HEK293 (cell line): ENCODE measurements at regions not wholly inside any gene's neighbourhood (a gene's known extent, or its start where the extent isn't known, plus 50 kb on each side); places are given as distances from the start of the nearest gene placed in this dataset.

Experiments
- CTCF ChIA-PET: fragments of 350-600 bp; formaldehyde crosslinking; extraction: SDS; loops from one replicate; lab custom pipeline; 2021; ENCODE audit warnings: antibody characterized with exemption; lab: Yijun Ruan, JAX
- POLR2A ChIA-PET: fragments of 300-600 bp; formaldehyde crosslinking; extraction: SDS; loops from one replicate; lab custom pipeline; 2020; ENCODE audit warnings: antibody characterized with exemption, inconsistent platforms; lab: Yijun Ruan, JAX
- H3K27ac ChIP-seq: fragments of 200-500 bp; sonication (Bioruptor generic); 2 replicates; pipeline ENCODE4 v1.5.1; 2014; ENCODE audit warnings: low read depth, low read length, control low read depth, inconsistent platforms; ENCODE audit errors: extremely low read depth
- H3K36me3 ChIP-seq, 2 experiments: fragments of 200-500 bp in 1 of 2; sonication (Bioruptor generic) in 1 of 2; 1 replicate in 1 of 2; 2 replicates in 1 of 2; pipeline ENCODE4 v1.5.1; 2014 to 2017; ENCODE audit warnings: inconsistent platforms in 2 of 2, low read length in 2 of 2; ENCODE audit not compliant: control insufficient read depth in 2 of 2, insufficient read depth in 1 of 2
- H3K4me1 ChIP-seq: fragments of 200-500 bp; sonication (Bioruptor generic); 2 replicates; pipeline ENCODE4 v1.5.1; 2014; ENCODE audit warnings: mild to moderate bottlenecking, low read length, inconsistent platforms; ENCODE audit not compliant: control insufficient read depth, insufficient read depth
- H3K4me3 ChIP-seq: 2 replicates; pipeline ENCODE4 v1.5.1; 2011; ENCODE audit warnings: low read depth, mild to moderate bottlenecking, control low read depth, low read length, moderate library complexity
- H3K9me3 ChIP-seq: fragments of 200-500 bp; sonication (Bioruptor generic); 2 replicates; pipeline ENCODE4 v1.5.1; 2014; ENCODE audit warnings: low read depth, low read length, inconsistent platforms; ENCODE audit not compliant: control insufficient read depth, insufficient read depth
- CTCF ChIP-seq: fragments of 450-650 bp; formaldehyde crosslinking; IDR thresholded peaks from 2 replicates; pipeline ENCODE4 v1.5.1; 2016; ENCODE audit warnings: missing biosample characterization, missing genetic modification characterization
- PRDM1 ChIP-seq: fragments of 450-650 bp; formaldehyde crosslinking; IDR thresholded peaks from 2 replicates; pipeline ENCODE4; 2016; ENCODE audit warnings: missing biosample characterization, missing genetic modification characterization
- PRDM2 ChIP-seq: fragments of 450-650 bp; formaldehyde crosslinking; IDR thresholded peaks from 2 replicates; pipeline ENCODE4 v1.5.1; 2016; ENCODE audit warnings: missing biosample characterization, missing genetic modification characterization, borderline replicate concordance
- SP2 ChIP-seq: fragments of 450-650 bp; formaldehyde crosslinking; IDR thresholded peaks from 2 replicates; pipeline ENCODE4 v1.5.1; 2016; ENCODE audit warnings: missing biosample characterization, missing genetic modification characterization
- TCF7L2 ChIP-seq: IDR thresholded peaks from 2 replicates; pipeline ENCODE4 v1.6.1; 2011; ENCODE audit warnings: low read depth, mild to moderate bottlenecking, inconsistent platforms, low read length, moderate library complexity, borderline replicate concordance
- ZBTB1 ChIP-seq: fragments of 450-650 bp; formaldehyde crosslinking; IDR thresholded peaks from 2 replicates; pipeline ENCODE4 v1.5.1; 2016; ENCODE audit warnings: missing biosample characterization, missing genetic modification characterization
- ZBTB49 ChIP-seq: fragments of 450-650 bp; formaldehyde crosslinking; IDR thresholded peaks from 2 replicates; pipeline ENCODE4 v1.5.1; 2016; ENCODE audit warnings: missing biosample characterization, missing genetic modification characterization, low read depth
- ZEB2 ChIP-seq: fragments of 450-650 bp; formaldehyde crosslinking; IDR thresholded peaks from 2 replicates; pipeline ENCODE4 v1.5.1; 2016; ENCODE audit warnings: missing biosample characterization, missing genetic modification characterization
- ZFHX2 ChIP-seq: fragments of 450-650 bp; formaldehyde crosslinking; conservative IDR thresholded peaks from 2 replicates; pipeline ENCODE4 v1.5.1; 2016; ENCODE audit warnings: missing biosample characterization, missing genetic modification characterization
- ZNF324 ChIP-seq: fragments of 450-650 bp; formaldehyde crosslinking; IDR thresholded peaks from 2 replicates; pipeline ENCODE4 v1.5.1; 2016; ENCODE audit warnings: missing biosample characterization, missing genetic modification characterization
- ZNF350 ChIP-seq: fragments of 450-650 bp; formaldehyde crosslinking; IDR thresholded peaks from 2 replicates; pipeline ENCODE4 v1.5.0; 2017; ENCODE audit warnings: missing biosample characterization, mild to moderate bottlenecking, missing genetic modification characterization
- ZNF398 ChIP-seq: fragments of 450-650 bp; formaldehyde crosslinking; IDR thresholded peaks from 2 replicates; pipeline ENCODE4 v1.5.1; 2017; ENCODE audit warnings: missing biosample characterization, missing genetic modification characterization
- ZNF571 ChIP-seq: fragments of 450-650 bp; formaldehyde crosslinking; IDR thresholded peaks from 2 replicates; pipeline ENCODE4 v1.5.0; 2017; ENCODE audit warnings: missing biosample characterization, missing genetic modification characterization

- Histone ChIP-seq H3K9me3 (no peaks in the 10 kb centered on the region), H3K36me3 (no peaks in the 10 kb centered on the region), H3K27ac (no peak overlapping the region), H3K4me1 (no peaks in the 10 kb centered on the region), H3K4me3 (no peak overlapping the region)
- ChIA-PET POLR2A (no interaction called here), CTCF (interaction anchor here (0.6 to 1.4 kb wide), 2 partner anchors 300 to 308 kb away, joined by 3 to 6 read pairs; no protein-coding TSS in a partner anchor)
- no peak for TF ChIP-seq ZNF398
- no peak for TF ChIP-seq PRDM1 (tag by site-specific recombination)
Observed at GRCh38 chr3:54240-54639, 142.3 kb upstream of the CHL1 start.

GRCh38 chr3:56672-57071 is 139.9 kb upstream of the CHL1 start:
- no peaks in the 10 kb centered on the region for H3K9me3 ChIP-seq
- POLR2A ChIA-PET: no interaction called here
- TF ChIP-seq ZBTB49 (tag by site-specific recombination) (no peak), CTCF (tag by site-specific recombination) (no peak), ZNF324 (tag by site-specific recombination) (no peak), SP2 (tag by site-specific recombination) (no peak)
- TF ChIP-seq, all 188 proteins: peak for 0
- CTCF ChIA-PET: interaction anchor here (0.6 to 1.2 kb wide), 3 partner anchors 61 to 306 kb away, joined by 3 to 5 read pairs (median 4); no protein-coding TSS in a partner anchor
- H3K4me3 ChIP-seq: no peak overlapping the region
- no peaks in the 10 kb centered on the region for H3K36me3 ChIP-seq
- no peak overlapping the region for H3K27ac ChIP-seq
- H3K4me1 ChIP-seq: no peaks in the 10 kb centered on the region

- ChIA-PET CTCF (interaction anchor here (0.6 kb wide), 1 partner anchor 157 kb away, joined by 6 read pairs; no protein-coding TSS in a partner anchor), POLR2A (interaction anchor here (0.6 kb wide), 1 partner anchor 9 kb away, joined by 5 read pairs; no protein-coding TSS in a partner anchor)
- Histone ChIP-seq H3K4me1 (no peaks in the 10 kb centered on the region), H3K9me3 (no peaks in the 10 kb centered on the region), H3K4me3 (no peak overlapping the region), H3K27ac (no peak overlapping the region), H3K36me3 (no peaks in the 10 kb centered on the region)
- TF ChIP-seq ZFHX2 (tag by site-specific recombination): no peak
- no peak for TF ChIP-seq ZEB2 (tag by site-specific recombination)
- no peak for TF ChIP-seq ZNF571 (tag by site-specific recombination)
- no peak for TF ChIP-seq ZBTB1 (tag by site-specific recombination)
- TF ChIP-seq TCF7L2: no peak
- TF ChIP-seq, all 188 proteins: peak for 0
Observed at GRCh38 chr3:59854-60253, 136.7 kb upstream of the CHL1 start.

- Histone ChIP-seq H3K4me3 (no peak overlapping the region), H3K9me3 (no peaks in the 10 kb centered on the region), H3K4me1 (no peaks in the 10 kb centered on the region), H3K36me3 (no peaks in the 10 kb centered on the region), H3K27ac (no peak overlapping the region)
- POLR2A ChIA-PET: no interaction called here
- CTCF ChIA-PET: no interaction called here
- TF ChIP-seq ZNF350 (no peak), PRDM2 (no peak)
Observed at GRCh38 chr3:63095-63765, 133.3 kb upstream of the CHL1 start.
